ENCODE measurements at regions not wholly inside any gene's neighbourhood (a gene's known extent, or its start where the extent isn't known, plus 50 kb on each side); places are given as distances from the start of the nearest gene placed in this dataset.

DNA sequence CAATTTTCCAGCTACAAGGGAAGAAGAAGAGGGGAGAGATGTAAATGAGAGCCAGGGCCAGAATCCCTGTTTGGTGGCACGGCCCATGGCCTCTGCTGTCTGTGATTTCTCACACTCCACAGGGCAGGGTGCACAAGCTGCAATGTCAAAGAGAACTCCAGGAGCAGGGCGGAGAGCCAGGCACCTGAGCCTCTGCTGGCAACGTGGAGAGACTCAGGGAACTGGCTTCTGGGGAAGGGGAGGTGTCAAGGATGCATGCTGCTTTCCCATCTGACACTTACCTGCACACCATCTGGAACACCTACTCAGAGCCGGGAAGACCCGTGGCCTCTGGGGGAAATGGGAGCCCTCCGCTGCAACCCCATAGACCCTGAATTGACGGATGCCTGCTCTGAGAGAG lies 507.5 kb upstream of the NR2F2 start:
- no peak overlapping the region for H3K4me3 ChIP-seq
- intact Hi-C loops (cut with DNase I): no loop called here
- no peak for DNase-seq

DNA sequence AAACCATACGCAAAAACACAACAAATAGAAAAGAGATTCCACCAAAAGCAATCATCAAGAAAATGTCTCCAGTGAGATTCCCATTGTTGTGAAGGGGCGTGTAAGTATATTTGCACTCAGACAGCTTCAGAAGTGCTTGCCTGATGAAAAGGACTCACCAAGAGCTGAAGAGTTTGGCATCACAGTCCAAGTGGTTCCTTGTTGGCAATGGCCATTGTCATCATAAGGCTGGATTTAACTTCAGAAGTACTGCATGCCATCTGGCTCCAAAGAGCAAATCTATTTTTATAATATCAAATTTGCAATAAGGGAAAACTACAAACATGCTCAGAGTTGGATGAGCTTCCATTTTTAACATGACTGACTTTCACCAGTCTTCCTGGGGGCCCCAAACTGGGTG lies 505.3 kb upstream of the NR2F2 start:
- Histone ChIP-seq H3K27me3 (peaks cover 0 to 24% (median 0%) of the 10 kb centered on the region in 4 donors), H3K4me3 (no peak overlapping the region), H3K27ac (no peak overlapping the region), H3K4me1 (no peaks in the 10 kb centered on the region), H3K36me3 (no peaks in the 10 kb centered on the region), H3K9me3 (no peaks in the 10 kb centered on the region)
- TF ChIP-seq, protein P1, sequence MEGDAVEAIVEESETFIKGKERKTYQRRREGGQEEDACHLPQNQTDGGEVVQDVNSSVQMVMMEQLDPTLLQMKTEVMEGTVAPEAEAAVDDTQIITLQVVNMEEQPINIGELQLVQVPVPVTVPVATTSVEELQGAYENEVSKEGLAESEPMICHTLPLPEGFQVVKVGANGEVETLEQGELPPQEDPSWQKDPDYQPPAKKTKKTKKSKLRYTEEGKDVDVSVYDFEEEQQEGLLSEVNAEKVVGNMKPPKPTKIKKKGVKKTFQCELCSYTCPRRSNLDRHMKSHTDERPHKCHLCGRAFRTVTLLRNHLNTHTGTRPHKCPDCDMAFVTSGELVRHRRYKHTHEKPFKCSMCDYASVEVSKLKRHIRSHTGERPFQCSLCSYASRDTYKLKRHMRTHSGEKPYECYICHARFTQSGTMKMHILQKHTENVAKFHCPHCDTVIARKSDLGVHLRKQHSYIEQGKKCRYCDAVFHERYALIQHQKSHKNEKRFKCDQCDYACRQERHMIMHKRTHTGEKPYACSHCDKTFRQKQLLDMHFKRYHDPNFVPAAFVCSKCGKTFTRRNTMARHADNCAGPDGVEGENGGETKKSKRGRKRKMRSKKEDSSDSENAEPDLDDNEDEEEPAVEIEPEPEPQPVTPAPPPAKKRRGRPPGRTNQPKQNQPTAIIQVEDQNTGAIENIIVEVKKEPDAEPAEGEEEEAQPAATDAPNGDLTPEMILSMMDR (IDR thresholded peaks at IDR 0.05): no peak
- no peak for TF ChIP-seq POLR2A (IDR thresholded peaks at IDR 0.05)
- DNase-seq: no peak
- WGBS, 2 donors: 74 to 81% methylated on average over 2 of the region's 2 CpGs
- intact Hi-C loops (cut with DNase I): no loop called here

More for the DNA sequence above, 507.5 kb upstream of the NR2F2 start:
- Histone ChIP-seq H3K27ac (no peak overlapping the region), H3K9me3 (no peaks in the 10 kb centered on the region), H3K27me3 (peaks cover 0 to 29% (median 0%) of the 10 kb centered on the region in 4 donors), H3K36me3 (no peaks in the 10 kb centered on the region), H3K4me1 (no peaks in the 10 kb centered on the region)
- TF ChIP-seq, protein P1 (IDR thresholded peaks at IDR 0.05): no peak
- TF ChIP-seq POLR2A (IDR thresholded peaks at IDR 0.05): no peak
- 67 to 76% methylated on average over 3 to 5 of the region's 7 CpGs for WGBS, 2 donors

DNA sequence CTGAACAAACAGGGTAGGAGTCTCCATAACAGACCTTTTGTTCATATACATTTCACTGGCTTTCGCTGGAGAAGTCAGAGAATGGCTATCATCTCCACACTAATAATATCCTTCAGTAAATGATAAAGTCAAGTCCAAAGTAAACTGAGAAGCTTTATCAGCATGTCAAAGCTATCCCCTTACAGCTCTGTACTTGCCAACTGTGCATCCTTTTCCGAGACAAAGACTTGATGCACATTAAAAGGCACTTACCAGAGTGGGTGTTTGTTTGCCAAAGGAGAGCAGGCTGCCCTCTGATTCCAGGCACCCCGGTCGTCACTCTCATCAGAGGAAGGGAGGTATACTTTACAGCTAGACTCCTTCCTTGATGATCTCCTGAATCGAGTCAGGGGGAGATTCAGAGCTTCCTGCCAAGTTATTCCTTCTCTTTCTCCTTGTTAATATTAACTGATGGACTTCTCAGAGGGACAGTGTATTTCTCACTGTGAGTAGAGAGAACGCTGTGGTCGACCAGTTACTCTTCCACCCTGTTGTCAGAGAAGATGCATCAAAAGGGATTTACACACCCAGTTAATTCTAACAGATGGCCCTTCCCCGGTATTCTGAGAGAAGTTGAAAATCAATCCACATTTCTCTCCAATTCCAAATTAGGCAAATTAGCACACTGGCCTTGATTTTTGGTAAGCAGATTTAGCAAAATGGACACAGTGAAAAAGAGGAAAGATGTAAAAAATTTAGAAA lies 504.7 kb upstream of the NR2F2 start:
- Histone ChIP-seq H3K4me1 (no peaks in the 10 kb centered on the region), H3K9me3 (no peaks in the 10 kb centered on the region), H3K27me3 (peaks cover 0 to 21% (median 0%) of the 10 kb centered on the region in 4 donors), H3K36me3 (no peaks in the 10 kb centered on the region), H3K27ac (no peak overlapping the region), H3K4me3 (no peak overlapping the region)
- TF ChIP-seq, protein P1 (IDR thresholded peaks at IDR 0.05): no peak
- TF ChIP-seq POLR2A (IDR thresholded peaks at IDR 0.05): no peak
- intact Hi-C loops (cut with DNase I): no loop called here
- 53 to 77% methylated on average over 8 of the region's 8 CpGs for WGBS, 2 donors
- DNase-seq: no peak

GRCh38 chr15:95826412-95827195 lies 503.9 kb upstream of the NR2F2 start:
- H3K27me3 ChIP-seq: peaks cover 0 to 21% (median 0%) of the 10 kb centered on the region in 4 donors
- intact Hi-C loops (cut with DNase I): no loop called here
- H3K36me3 ChIP-seq: no peaks in the 10 kb centered on the region
- H3K27ac ChIP-seq: no peak overlapping the region
- no peaks in the 10 kb centered on the region for H3K4me1 ChIP-seq
- WGBS, 2 donors: 79 to 82% methylated on average over 8 of the region's 8 CpGs
- no peaks in the 10 kb centered on the region for H3K9me3 ChIP-seq
- TF ChIP-seq, protein P1 (IDR thresholded peaks at IDR 0.05): peak in 1 of 6 experiments; percentile 14
- no peak for TF ChIP-seq POLR2A (IDR thresholded peaks at IDR 0.05)
- H3K4me3 ChIP-seq: no peak overlapping the region
- no peak for DNase-seq

DNA sequence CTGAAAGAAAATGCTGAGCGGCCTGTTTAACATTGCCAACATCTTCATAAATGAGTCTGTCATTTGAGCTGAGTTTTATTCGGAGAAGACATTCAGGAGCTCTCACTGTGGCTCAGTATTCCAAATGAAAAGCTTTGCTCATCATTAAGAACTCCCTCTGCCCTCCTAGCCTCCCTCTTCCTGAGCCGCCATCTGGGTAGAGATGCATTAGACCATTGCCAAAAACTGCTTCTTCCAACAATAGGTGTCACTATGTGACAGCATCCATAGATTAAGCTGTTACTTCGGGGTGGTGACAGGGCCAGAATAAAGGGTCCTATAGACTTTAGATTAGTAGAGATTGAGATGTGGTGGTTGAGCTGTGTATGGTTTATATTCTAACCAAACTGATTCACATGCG lies 501.4 kb upstream of the NR2F2 start:
- no peak for TF ChIP-seq POLR2A (IDR thresholded peaks at IDR 0.05)
- TF ChIP-seq, protein P1 (IDR thresholded peaks at IDR 0.05): no peak
- intact Hi-C loops (cut with DNase I): no loop called here

More for the DNA sequence above, 501.4 kb upstream of the NR2F2 start:
- WGBS, 2 donors: 76 to 78% methylated on average over 5 of the region's 5 CpGs
- no peaks in the 10 kb centered on the region for H3K4me1 ChIP-seq
- H3K27ac ChIP-seq: no peak overlapping the region
- H3K9me3 ChIP-seq: no peaks in the 10 kb centered on the region
- peaks cover 0 to 15% (median 0%) of the 10 kb centered on the region in 4 donors for H3K27me3 ChIP-seq
- H3K4me3 ChIP-seq: no peak overlapping the region
- no peaks in the 10 kb centered on the region for H3K36me3 ChIP-seq
- no peak for DNase-seq
